ENCODE measurements at regions not wholly inside any gene's neighbourhood (a gene's known extent, or its start where the extent isn't known, plus 50 kb on each side); places are given as distances from the start of the nearest gene placed in this dataset.
"Not testable (repeated sequence)": the region's sequence is repeated elsewhere in the genome, so short reads cannot be mapped to it uniquely, and the experiment has no call there.

GRCh38 chr7:145434811-145435210 is 599.0 kb upstream of the TPK1 start:
- DNase-seq (ENCODE audit: insufficient read length, low spot score, missing footprints): no peak
- Histone ChIP-seq H3K79me2 (ENCODE audit: insufficient read depth, low read length) (no peaks in the 10 kb centered on the region), H3K4me2 (ENCODE audit: insufficient read depth, low read length) (no peak overlapping the region), H3K27ac (ENCODE audit: low read depth, low read length) (no peak overlapping the region), H2AFZ (ENCODE audit: low read length) (no peak overlapping the region), H3K4me1 (ENCODE audit: insufficient read depth, low read length) (no peaks in the 10 kb centered on the region), H3K4me3 (ENCODE audit: insufficient read depth, low read length) (no peak overlapping the region), H3K27me3 (ENCODE audit: insufficient read depth, low read length) (no peaks in the 10 kb centered on the region), H3K36me3 (ENCODE audit: insufficient read depth, low read length) (no peaks in the 10 kb centered on the region), H3K9me3 (ENCODE audit: low read depth, low read length) (no peaks in the 10 kb centered on the region), H4K20me1 (ENCODE audit: insufficient read depth, low read length) (no peaks in the 10 kb centered on the region)
- no peak for TF ChIP-seq CTCF (IDR thresholded peaks at IDR 0.05; ENCODE audit: extremely low read depth, low read depth, low read length)

GRCh38 chr7:145431834-145432233 is 596.0 kb upstream of the TPK1 start:
- Histone ChIP-seq H2AFZ (ENCODE audit: low read length) (no peak overlapping the region), H3K79me2 (ENCODE audit: insufficient read depth, low read length) (no peaks in the 10 kb centered on the region), H3K4me2 (ENCODE audit: insufficient read depth, low read length) (no peak overlapping the region), H3K4me1 (ENCODE audit: insufficient read depth, low read length) (no peaks in the 10 kb centered on the region), H3K27me3 (ENCODE audit: insufficient read depth, low read length) (no peaks in the 10 kb centered on the region), H3K9me3 (ENCODE audit: low read depth, low read length) (peaks cover 2% of the 10 kb centered on the region), H3K27ac (ENCODE audit: low read depth, low read length) (no peak overlapping the region), H3K4me3 (ENCODE audit: insufficient read depth, low read length) (no peak overlapping the region), H3K36me3 (ENCODE audit: insufficient read depth, low read length) (no peaks in the 10 kb centered on the region), H4K20me1 (ENCODE audit: insufficient read depth, low read length) (no peaks in the 10 kb centered on the region)
- no peak for TF ChIP-seq CTCF (IDR thresholded peaks at IDR 0.05; ENCODE audit: extremely low read depth, low read depth, low read length)
- no peak for DNase-seq (ENCODE audit: insufficient read length, low spot score, missing footprints)

- not testable (repeated sequence) for H3K4me2 ChIP-seq (ENCODE audit: insufficient read depth, low read length); H3K9me3 ChIP-seq (ENCODE audit: low read depth, low read length); H3K27ac ChIP-seq (ENCODE audit: low read depth, low read length); H3K4me3 ChIP-seq (ENCODE audit: insufficient read depth, low read length); DNase-seq (ENCODE audit: insufficient read length, low spot score, missing footprints); H4K20me1 ChIP-seq (ENCODE audit: insufficient read depth, low read length); H2AFZ ChIP-seq (ENCODE audit: low read length); H3K27me3 ChIP-seq (ENCODE audit: insufficient read depth, low read length); H3K79me2 ChIP-seq (ENCODE audit: insufficient read depth, low read length); H3K36me3 ChIP-seq (ENCODE audit: insufficient read depth, low read length); H3K4me1 ChIP-seq (ENCODE audit: insufficient read depth, low read length)
Observed at GRCh38 chr7:145418481-145418880, 582.6 kb upstream of the TPK1 start.

GRCh38 chr7:145411066-145411465 is 575.2 kb upstream of the TPK1 start:
- no peak overlapping the region for H3K4me2 ChIP-seq (ENCODE audit: insufficient read depth, low read length)
- no peak overlapping the region for H2AFZ ChIP-seq (ENCODE audit: low read length)
- no peaks in the 10 kb centered on the region for H3K79me2 ChIP-seq (ENCODE audit: insufficient read depth, low read length)
- H3K4me1 ChIP-seq (ENCODE audit: insufficient read depth, low read length): no peaks in the 10 kb centered on the region
- no peaks in the 10 kb centered on the region for H4K20me1 ChIP-seq (ENCODE audit: insufficient read depth, low read length)
- no peak overlapping the region for H3K27ac ChIP-seq (ENCODE audit: low read depth, low read length)
- TF ChIP-seq CTCF (IDR thresholded peaks at IDR 0.05; ENCODE audit: extremely low read depth, low read depth, low read length): no peak
- no peaks in the 10 kb centered on the region for H3K27me3 ChIP-seq (ENCODE audit: insufficient read depth, low read length)
- no peaks in the 10 kb centered on the region for H3K9me3 ChIP-seq (ENCODE audit: low read depth, low read length)
- H3K36me3 ChIP-seq (ENCODE audit: insufficient read depth, low read length): no peaks in the 10 kb centered on the region
- DNase-seq (ENCODE audit: insufficient read length, low spot score, missing footprints): no peak
- no peak overlapping the region for H3K4me3 ChIP-seq (ENCODE audit: insufficient read depth, low read length)

- Histone ChIP-seq H3K4me2 (ENCODE audit: insufficient read depth, low read length) (no peak overlapping the region), H4K20me1 (ENCODE audit: insufficient read depth, low read length) (no peaks in the 10 kb centered on the region), H2AFZ (ENCODE audit: low read length) (no peak overlapping the region), H3K36me3 (ENCODE audit: insufficient read depth, low read length) (no peaks in the 10 kb centered on the region), H3K27me3 (ENCODE audit: insufficient read depth, low read length) (no peaks in the 10 kb centered on the region), H3K27ac (ENCODE audit: low read depth, low read length) (no peak overlapping the region), H3K4me3 (ENCODE audit: insufficient read depth, low read length) (no peak overlapping the region), H3K4me1 (ENCODE audit: insufficient read depth, low read length) (no peaks in the 10 kb centered on the region), H3K79me2 (ENCODE audit: insufficient read depth, low read length) (no peaks in the 10 kb centered on the region), H3K9me3 (ENCODE audit: low read depth, low read length) (peaks cover 2% of the 10 kb centered on the region)
- no peak for TF ChIP-seq CTCF (IDR thresholded peaks at IDR 0.05; ENCODE audit: extremely low read depth, low read depth, low read length)
- no peak for DNase-seq (ENCODE audit: insufficient read length, low spot score, missing footprints)
Observed at GRCh38 chr7:145398758-145399157, 562.9 kb upstream of the TPK1 start.

All from osteoblast (primary cell).